ENCODE measurements at regions not wholly inside any gene's neighbourhood (a gene's known extent, or its start where the extent isn't known, plus 50 kb on each side); places are given as distances from the start of the nearest gene placed in this dataset.

GRCh38 chr2:226440127-226440918, 359.3 kb downstream of the IRS1 start:
- no peak for DNase-seq (ENCODE audit: low read depth)
- Histone ChIP-seq H3K36me3 (ENCODE audit: control insufficient read depth, insufficient read depth, low read length) (no peaks in the 10 kb centered on the region), H3K4me3 (ENCODE audit: low read depth, low read length) (no peak overlapping the region), H3K27me3 (ENCODE audit: control insufficient read depth, insufficient read depth, low read length) (no peaks in the 10 kb centered on the region)
- TF ChIP-seq CTCF (IDR thresholded peaks at IDR 0.05; ENCODE audit: insufficient read depth, low read length, poor library complexity, severe bottlenecking): no peak

- DNase-seq (ENCODE audit: low read depth): no peak
- no peaks in the 10 kb centered on the region for H3K36me3 ChIP-seq (ENCODE audit: control insufficient read depth, insufficient read depth, low read length)
- no peak for TF ChIP-seq CTCF (IDR thresholded peaks at IDR 0.05; ENCODE audit: insufficient read depth, low read length, poor library complexity, severe bottlenecking)
- H3K4me3 ChIP-seq (ENCODE audit: low read depth, low read length): no peak overlapping the region
- H3K27me3 ChIP-seq (ENCODE audit: control insufficient read depth, insufficient read depth, low read length): no peaks in the 10 kb centered on the region
Observed at GRCh38 chr2:226439337-226439736, 360.3 kb downstream of the IRS1 start.

- no peak for TF ChIP-seq CTCF (IDR thresholded peaks at IDR 0.05; ENCODE audit: insufficient read depth, low read length, poor library complexity, severe bottlenecking)
- DNase-seq (ENCODE audit: low read depth): no peak
- no peaks in the 10 kb centered on the region for H3K27me3 ChIP-seq (ENCODE audit: control insufficient read depth, insufficient read depth, low read length)
- no peak overlapping the region for H3K4me3 ChIP-seq (ENCODE audit: low read depth, low read length)
- H3K36me3 ChIP-seq (ENCODE audit: control insufficient read depth, insufficient read depth, low read length): no peaks in the 10 kb centered on the region
Observed at GRCh38 chr2:226435146-226435545, 364.5 kb downstream of the IRS1 start.

- DNase-seq (ENCODE audit: low read depth): no peak
- no peaks in the 10 kb centered on the region for H3K27me3 ChIP-seq (ENCODE audit: control insufficient read depth, insufficient read depth, low read length)
- no peaks in the 10 kb centered on the region for H3K36me3 ChIP-seq (ENCODE audit: control insufficient read depth, insufficient read depth, low read length)
- no peak for TF ChIP-seq CTCF (IDR thresholded peaks at IDR 0.05; ENCODE audit: insufficient read depth, low read length, poor library complexity, severe bottlenecking)
- H3K4me3 ChIP-seq (ENCODE audit: low read depth, low read length): no peak overlapping the region
Observed at GRCh38 chr2:226434702-226435101, 364.9 kb downstream of the IRS1 start.

- no peaks in the 10 kb centered on the region for H3K27me3 ChIP-seq (ENCODE audit: control insufficient read depth, insufficient read depth, low read length)
- no peak for TF ChIP-seq CTCF (IDR thresholded peaks at IDR 0.05; ENCODE audit: insufficient read depth, low read length, poor library complexity, severe bottlenecking)
- DNase-seq (ENCODE audit: low read depth): no peak
- no peaks in the 10 kb centered on the region for H3K36me3 ChIP-seq (ENCODE audit: control insufficient read depth, insufficient read depth, low read length)
- H3K4me3 ChIP-seq (ENCODE audit: low read depth, low read length): no peak overlapping the region
Observed at GRCh38 chr2:226431288-226431948, 368.2 kb downstream of the IRS1 start.

Measured in kidney epithelial cell (primary cell).